AG20443 (cell line): ENCODE measurements at regions not wholly inside any gene's neighbourhood (a gene's known extent, or its start where the extent isn't known, plus 50 kb on each side); places are given as distances from the start of the nearest gene placed in this dataset.
"Not testable (repeated sequence)": the region's sequence is repeated elsewhere in the genome, so short reads cannot be mapped to it uniquely, and the experiment has no call there.

Experiments
- DNase-seq: peaks from one replicate; pipeline ENCODE4 v3.0.0; 2012; ENCODE audit warnings: low spot score, mixed read lengths

GRCh38 chr1:18561967-18562366 is 68.7 kb upstream of the PAX7 start:
- DNase-seq: no peak

- no peak for DNase-seq
These were observed 66.0 kb upstream of the PAX7 start for GRCh38 chr1:18564676-18565075.

- no peak for DNase-seq
These were observed 65.3 kb upstream of the PAX7 start for GRCh38 chr1:18565321-18565720.

- DNase-seq: no peak
These were observed 62.2 kb upstream of the PAX7 start for GRCh38 chr1:18568489-18568888.

- DNase-seq: no peak
These were observed 61.4 kb upstream of the PAX7 start for GRCh38 chr1:18569251-18569650.

- no peak for DNase-seq
These were observed 60.7 kb upstream of the PAX7 start for GRCh38 chr1:18569811-18570545.

- no peak for DNase-seq
These were observed 59.4 kb upstream of the PAX7 start for GRCh38 chr1:18571275-18571674.

GRCh38 chr1:18572022-18572880 is 58.4 kb upstream of the PAX7 start:
- no peak for DNase-seq

GRCh38 chr1:18573170-18573569 is 57.5 kb upstream of the PAX7 start:
- no peak for DNase-seq

- no peak for DNase-seq
These were observed 55.9 kb upstream of the PAX7 start for GRCh38 chr1:18574754-18575153.

GRCh38 chr1:18575620-18576019 is 55.0 kb upstream of the PAX7 start:
- peak; percentile 76 for DNase-seq

GRCh38 chr1:18578271-18578670 is 52.4 kb upstream of the PAX7 start:
- DNase-seq: no peak

- not testable (repeated sequence) for DNase-seq
These were observed 51.4 kb upstream of the PAX7 start for GRCh38 chr1:18579267-18579666.

- DNase-seq: no peak
These were observed 50.6 kb upstream of the PAX7 start for GRCh38 chr1:18580047-18580446.

- DNase-seq: no peak
These were observed 49.8 kb upstream of the PAX7 start for GRCh38 chr1:18580691-18581419.
